Peyer's patch (tissue), 4 donors: ENCODE measurements at regions not wholly inside any gene's neighbourhood (a gene's known extent, or its start where the extent isn't known, plus 50 kb on each side); places are given as distances from the start of the nearest gene placed in this dataset.
A peak's percentile ranks its signal among the peaks of the same experiment; 100 is the strongest.

ENCODE experiments used
- DNase-seq, 3 donors: peaks; one replicate each; pipeline ENCODE4 v3.0.0-alpha.2; 2017 to 2019
- H3K27ac ChIP-seq, 4 donors: fragments of 200-600 bp; sonication (generic); one replicate each; pipeline ENCODE4 v1.5.1; 2016 to 2019
- H3K27me3 ChIP-seq, 2 donors: fragments of 200-600 bp; sonication (generic); one replicate each; pipeline ENCODE4 v1.5.1; 2019
- H3K36me3 ChIP-seq, 3 donors: fragments of 200-600 bp; sonication (generic); one replicate each; pipeline ENCODE4 v1.5.1; 2016 to 2019
- H3K4me1 ChIP-seq, 4 donors: fragments of 200-600 bp; sonication (generic); one replicate each; pipeline ENCODE4 v1.5.1; 2016 to 2019
- H3K4me3 ChIP-seq, 4 donors: fragments of 200-600 bp; sonication (generic); 1 replicate in 3 of 4; 2 replicates in 1 of 4; pipeline ENCODE4 v1.5.1; 2016 to 2019; ENCODE audit warnings: mild to moderate bottlenecking in 1 of 4
- H3K9me3 ChIP-seq, 4 donors: fragments of 200-600 bp; sonication (generic); one replicate each; pipeline ENCODE4 v1.5.1; 2016 to 2019; ENCODE audit warnings: mild to moderate bottlenecking in 1 of 4
- CTCF ChIP-seq, 6 experiments: fragments of 450-650 bp in 4 of 6; fragments of 200-600 bp in 2 of 6; sonication (generic) in 1 of 6; IDR thresholded peaks; one replicate each; pipeline ENCODE4 v1.5.1; 2017 to 2019; ENCODE audit warnings: antibody characterized with exemption in 6 of 6, mild to moderate bottlenecking in 3 of 6, moderate library complexity in 1 of 6
- POLR2A ChIP-seq, 2 donors: fragments of 450-650 bp; IDR thresholded peaks; one replicate each; pipeline ENCODE4 v1.5.1; 2017; ENCODE audit warnings: antibody characterized with exemption in 2 of 2, mild to moderate bottlenecking in 2 of 2, moderate library complexity in 2 of 2

GRCh38 chr6:79813854-79814709 lies 133.3 kb downstream of the ELOVL4 start:
- H3K4me1 ChIP-seq = no peaks in the 10 kb centered on the region
- TF ChIP-seq CTCF (IDR thresholded peaks at IDR 0.05) (peak; percentile 35 to 83 (median 70)), POLR2A (IDR thresholded peaks at IDR 0.05) (no peak)
- H3K9me3 ChIP-seq = no peaks in the 10 kb centered on the region
- no peaks in the 10 kb centered on the region for H3K27me3 ChIP-seq
- H3K4me3 ChIP-seq = no peak overlapping the region
- no peaks in the 10 kb centered on the region for H3K36me3 ChIP-seq
- DNase-seq = peak in 2 of 3 donors; percentile 70 to 86
- no peak overlapping the region for H3K27ac ChIP-seq

GRCh38 chr6:79813143-79813850 lies 134.1 kb downstream of the ELOVL4 start:
- Histone ChIP-seq H3K27ac (no peak overlapping the region), H3K27me3 (no peaks in the 10 kb centered on the region), H3K9me3 (no peaks in the 10 kb centered on the region), H3K36me3 (no peaks in the 10 kb centered on the region), H3K4me1 (no peaks in the 10 kb centered on the region), H3K4me3 (no peak overlapping the region)
- DNase-seq = no peak
- TF ChIP-seq CTCF (IDR thresholded peaks at IDR 0.05) (no peak), POLR2A (IDR thresholded peaks at IDR 0.05) (no peak)

GRCh38 chr6:79812195-79812594 lies 135.2 kb downstream of the ELOVL4 start:
- H3K36me3 ChIP-seq = no peaks in the 10 kb centered on the region
- H3K27me3 ChIP-seq = no peaks in the 10 kb centered on the region
- TF ChIP-seq CTCF (IDR thresholded peaks at IDR 0.05) (no peak), POLR2A (IDR thresholded peaks at IDR 0.05) (no peak)
- no peaks in the 10 kb centered on the region for H3K9me3 ChIP-seq
- no peak for DNase-seq
- H3K4me1 ChIP-seq = no peaks in the 10 kb centered on the region
- no peak overlapping the region for H3K27ac ChIP-seq
- H3K4me3 ChIP-seq = no peak overlapping the region

GRCh38 chr6:79810871-79811270 lies 136.5 kb downstream of the ELOVL4 start:
- Histone ChIP-seq H3K27ac (no peak overlapping the region), H3K36me3 (no peaks in the 10 kb centered on the region), H3K9me3 (no peaks in the 10 kb centered on the region), H3K27me3 (no peaks in the 10 kb centered on the region), H3K4me3 (no peak overlapping the region), H3K4me1 (no peaks in the 10 kb centered on the region)
- no peak for TF ChIP-seq POLR2A (IDR thresholded peaks at IDR 0.05)
- no peak for TF ChIP-seq CTCF (IDR thresholded peaks at IDR 0.05)
- no peak for DNase-seq

GRCh38 chr6:79810185-79810705 lies 137.1 kb downstream of the ELOVL4 start:
- no peaks in the 10 kb centered on the region for H3K27me3 ChIP-seq
- no peak for DNase-seq
- no peaks in the 10 kb centered on the region for H3K4me1 ChIP-seq
- no peak overlapping the region for H3K27ac ChIP-seq
- TF ChIP-seq CTCF (IDR thresholded peaks at IDR 0.05) (no peak), POLR2A (IDR thresholded peaks at IDR 0.05) (no peak)
- no peaks in the 10 kb centered on the region for H3K9me3 ChIP-seq
- no peaks in the 10 kb centered on the region for H3K36me3 ChIP-seq
- H3K4me3 ChIP-seq = no peak overlapping the region
